ENCODE measurements at regions not wholly inside any gene's neighbourhood (a gene's known extent, or its start where the extent isn't known, plus 50 kb on each side); places are given as distances from the start of the nearest gene placed in this dataset.
"Not testable (repeated sequence)": the region's sequence is repeated elsewhere in the genome, so short reads cannot be mapped to it uniquely, and the experiment has no call there.

DNA sequence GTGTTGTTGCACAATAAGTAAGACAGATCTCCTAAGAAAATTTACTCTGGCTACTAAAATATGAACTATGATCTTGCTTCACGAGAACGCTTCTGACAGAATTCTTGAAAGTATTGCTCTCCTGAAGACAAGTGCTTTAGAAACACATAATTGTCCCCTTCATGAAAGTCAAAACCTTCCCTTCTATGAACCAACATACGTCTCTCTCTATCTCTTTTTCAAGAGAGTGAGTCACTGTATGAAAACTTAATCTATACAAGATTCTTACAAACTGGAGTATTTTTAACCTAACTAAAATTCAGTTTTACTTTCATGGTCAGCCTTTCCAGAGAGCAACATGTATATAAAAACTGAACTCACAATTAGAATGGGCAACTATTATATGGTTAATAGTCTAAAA is 688.0 kb upstream of the CTNND2 start:
- DNase-seq (ENCODE audit: low read depth in 2 of 2): no peak

DNA sequence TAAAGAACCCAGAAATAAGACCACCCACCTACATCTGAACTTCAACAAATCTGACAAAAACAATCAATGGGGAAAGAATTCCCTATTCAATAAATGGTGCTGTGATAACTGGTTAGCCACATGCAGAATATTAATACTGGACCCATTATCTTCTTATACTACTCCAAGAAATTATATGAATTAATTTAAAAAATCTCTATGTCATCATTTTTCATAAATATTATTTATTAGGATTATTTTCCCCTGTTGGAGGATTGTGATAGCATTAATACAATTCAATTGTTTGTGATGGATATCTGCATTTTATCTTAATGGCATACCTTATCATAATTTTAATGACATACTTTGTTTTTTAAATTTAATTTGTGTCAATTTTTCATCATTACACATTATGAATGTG is 682.2 kb upstream of the CTNND2 start:
- DNase-seq (ENCODE audit: low read depth in 2 of 2): no peak

DNA sequence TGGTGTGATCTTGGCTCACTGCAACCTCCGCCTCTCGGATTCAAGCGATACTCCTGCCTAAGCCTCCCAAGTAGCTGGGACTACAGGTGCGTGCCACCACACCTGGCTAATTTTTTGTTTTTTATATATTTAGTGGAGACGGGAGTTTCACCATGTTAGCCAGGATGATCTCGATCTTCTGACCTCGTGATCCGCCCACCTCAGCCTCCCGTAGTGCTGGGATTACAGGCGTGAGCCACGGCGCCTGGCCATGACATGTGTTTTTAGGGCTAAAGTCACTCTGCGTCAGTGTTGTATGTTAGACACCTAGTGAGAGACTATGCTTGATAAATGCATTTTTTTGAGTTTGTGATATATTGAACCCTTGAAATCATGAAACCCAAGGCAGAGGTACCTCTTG is 674.6 kb upstream of the CTNND2 start:
- DNase-seq (ENCODE audit: low read depth in 2 of 2): not testable (repeated sequence)

DNA sequence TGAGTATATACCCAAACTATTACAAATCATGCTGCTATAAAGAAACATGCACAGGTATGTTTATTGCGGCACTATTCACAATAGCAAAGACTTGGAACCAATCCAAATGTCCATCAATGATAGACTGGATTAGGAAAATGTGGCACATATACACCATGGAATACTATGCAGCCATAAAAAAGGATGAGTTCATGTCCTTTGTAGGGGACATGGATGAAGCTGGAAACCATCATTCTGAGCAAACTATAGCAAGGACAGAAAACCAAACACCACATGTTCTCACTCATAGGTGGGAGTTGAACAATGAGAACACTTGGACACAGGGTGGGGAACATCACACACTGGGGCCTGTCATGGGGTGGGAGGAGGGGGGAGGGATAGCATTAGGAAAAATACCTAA is 672.7 kb upstream of the CTNND2 start:
- not testable (repeated sequence) for DNase-seq (ENCODE audit: low read depth in 2 of 2)

DNA sequence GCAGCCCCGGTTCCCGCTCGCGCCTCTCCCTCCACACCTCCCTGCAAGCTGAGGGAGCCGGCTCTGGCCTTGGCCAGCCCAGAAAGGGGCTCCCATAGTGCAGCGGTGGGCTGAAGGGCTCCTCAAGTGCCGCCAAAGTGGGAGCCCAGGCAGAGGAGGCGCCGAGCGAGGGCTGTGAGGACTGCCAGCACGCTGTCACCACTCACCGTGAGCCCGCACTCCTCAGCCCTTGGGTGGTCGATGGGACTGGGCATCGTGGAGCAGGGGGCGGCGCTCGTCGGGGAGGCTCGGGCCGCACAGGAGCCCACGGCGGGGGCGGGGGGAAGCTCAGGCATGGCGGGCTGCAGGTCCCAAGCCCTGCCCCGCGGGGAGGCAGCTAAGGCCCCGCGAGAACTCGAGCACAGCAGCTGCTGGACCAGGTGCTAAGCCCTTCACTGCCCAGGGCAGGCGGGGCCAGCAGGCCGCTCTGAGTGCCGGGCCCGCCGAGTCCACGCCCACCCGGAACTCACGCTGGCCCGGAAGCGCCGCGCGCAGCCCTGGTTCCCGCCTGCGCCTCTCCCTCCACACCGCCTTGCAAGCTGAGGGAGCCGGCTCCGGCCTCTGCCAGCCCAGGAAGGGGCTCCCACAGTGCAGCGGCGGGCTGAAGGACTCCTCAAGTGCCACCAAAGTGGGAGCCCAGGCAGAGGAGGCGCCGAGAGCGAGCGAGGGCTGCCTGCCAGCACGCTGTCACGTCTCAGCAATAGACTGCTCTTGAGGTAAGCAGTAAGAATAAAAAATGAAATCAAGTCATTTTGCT is 670.2 kb upstream of the CTNND2 start:
- DNase-seq (ENCODE audit: low read depth in 2 of 2): not testable (repeated sequence)

DNA sequence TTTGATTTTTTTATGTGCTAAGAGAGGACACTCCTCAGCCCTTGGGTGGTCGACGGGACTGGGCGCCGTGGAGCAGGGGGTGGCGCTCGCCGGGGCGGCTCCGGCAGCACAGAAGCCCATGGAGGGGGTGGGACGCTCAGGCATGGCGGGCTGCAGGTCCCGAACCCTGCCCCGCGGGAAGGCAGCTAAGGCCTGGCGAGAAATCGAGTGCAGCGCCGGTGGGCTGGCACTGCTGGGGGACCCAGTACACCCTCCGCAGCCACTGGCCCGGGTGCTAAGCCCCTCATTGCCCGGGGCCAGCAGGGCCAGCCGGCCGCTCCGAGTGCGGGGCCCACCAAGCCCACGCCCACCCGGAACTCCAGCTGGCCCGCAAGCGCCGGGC is 669.7 kb upstream of the CTNND2 start:
- DNase-seq (ENCODE audit: low read depth in 2 of 2): not testable (repeated sequence)

DNA sequence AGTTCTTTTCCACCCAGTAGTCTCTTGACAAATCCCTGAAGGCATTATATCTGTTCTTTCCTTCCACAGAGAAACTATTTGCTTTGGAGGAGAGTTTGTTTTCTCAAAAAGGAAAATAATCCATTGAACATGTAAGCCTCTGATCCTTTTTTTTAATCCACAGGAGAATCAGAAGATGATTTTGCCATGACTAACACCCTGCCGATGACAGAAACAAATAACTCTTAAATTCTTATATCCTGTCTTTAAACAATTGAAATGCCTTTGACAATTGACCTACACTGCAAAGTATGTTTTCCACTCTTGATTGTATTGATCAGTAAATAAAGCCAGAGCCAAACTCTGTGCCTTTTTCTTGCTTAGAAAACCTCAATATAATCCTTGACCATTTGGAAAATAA is 666.4 kb upstream of the CTNND2 start:
- no peak for DNase-seq (ENCODE audit: low read depth in 2 of 2)

DNA sequence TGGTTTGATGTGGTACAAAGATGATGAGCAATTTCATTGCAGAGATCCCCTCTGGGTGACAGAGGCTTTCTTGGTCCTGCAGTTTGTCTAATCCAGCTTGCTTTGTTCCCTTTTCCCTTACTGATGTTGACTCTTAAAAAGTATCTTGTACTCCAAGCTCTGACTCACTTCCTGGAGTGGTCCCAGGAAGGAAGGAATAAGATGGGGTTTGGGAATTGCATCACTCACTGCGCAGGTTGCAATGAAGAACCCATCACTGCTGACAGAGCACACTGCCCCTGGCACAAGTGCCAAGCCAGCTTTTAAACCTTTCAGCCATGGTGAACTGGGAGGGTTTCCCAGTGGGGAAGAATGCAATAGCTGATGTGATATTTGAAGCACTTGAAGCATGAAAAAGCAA is 662.2 kb upstream of the CTNND2 start:
- no peak for DNase-seq (ENCODE audit: low read depth in 2 of 2)

DNA sequence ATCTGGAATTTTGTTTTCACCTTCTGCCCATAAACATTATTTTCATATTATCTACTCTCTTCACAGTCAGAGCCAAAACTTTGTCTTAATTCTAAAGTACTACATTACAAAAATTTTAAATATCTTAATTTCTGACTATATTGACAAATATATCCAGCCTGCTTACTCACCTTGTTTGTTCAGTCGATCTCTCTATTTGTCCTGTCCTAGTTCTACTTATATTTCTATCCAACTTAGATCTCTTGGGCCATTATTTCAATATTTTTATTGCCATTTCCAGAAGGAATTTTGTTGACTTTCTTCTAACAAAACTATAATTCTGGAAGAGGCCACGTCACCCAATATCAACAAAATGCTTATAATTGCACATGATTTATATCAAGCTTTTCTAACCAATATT is 652.8 kb upstream of the CTNND2 start:
- no peak for DNase-seq (ENCODE audit: low read depth in 2 of 2)

DNA sequence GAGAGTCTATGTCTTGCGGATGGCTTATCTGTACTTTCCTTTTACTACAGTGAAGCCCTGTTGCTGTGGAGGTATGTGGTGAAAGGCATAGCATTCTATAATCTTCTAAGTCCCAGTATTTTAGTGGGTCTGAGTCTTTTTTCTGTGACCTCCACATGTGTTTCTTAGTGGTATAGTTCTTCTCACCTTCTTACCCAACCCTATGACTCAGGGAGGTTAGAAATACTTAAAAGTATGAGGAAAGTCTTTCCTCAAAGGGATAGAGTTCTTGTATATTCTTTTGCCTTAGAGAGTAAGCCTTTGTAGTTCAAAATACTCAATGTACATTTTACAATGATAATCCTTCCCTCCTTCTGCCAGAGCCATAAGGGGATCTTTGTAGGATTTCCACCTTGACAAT is 621.9 kb upstream of the CTNND2 start:
- no peak for DNase-seq (ENCODE audit: low read depth in 2 of 2)

DNA sequence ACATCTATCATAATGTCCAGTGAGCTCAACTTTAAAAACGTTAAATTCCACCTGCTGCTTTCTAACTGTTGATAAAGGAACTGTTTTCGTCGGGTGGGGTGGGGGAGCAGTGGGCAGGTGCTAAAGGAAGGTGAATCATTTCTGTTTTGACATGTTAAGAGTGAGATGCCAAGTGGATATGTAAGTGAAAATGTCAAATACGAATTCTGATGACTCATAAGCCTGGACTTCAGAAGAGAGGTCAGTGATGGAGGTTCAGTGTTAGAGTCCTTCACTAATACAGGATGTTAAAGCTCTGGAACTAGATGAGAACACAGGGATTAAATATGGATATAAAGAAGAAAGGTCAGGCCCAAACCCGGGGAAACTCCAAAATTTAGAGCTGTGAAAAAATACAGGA is 617.9 kb upstream of the CTNND2 start:
- no peak for DNase-seq (ENCODE audit: low read depth in 2 of 2)

DNA sequence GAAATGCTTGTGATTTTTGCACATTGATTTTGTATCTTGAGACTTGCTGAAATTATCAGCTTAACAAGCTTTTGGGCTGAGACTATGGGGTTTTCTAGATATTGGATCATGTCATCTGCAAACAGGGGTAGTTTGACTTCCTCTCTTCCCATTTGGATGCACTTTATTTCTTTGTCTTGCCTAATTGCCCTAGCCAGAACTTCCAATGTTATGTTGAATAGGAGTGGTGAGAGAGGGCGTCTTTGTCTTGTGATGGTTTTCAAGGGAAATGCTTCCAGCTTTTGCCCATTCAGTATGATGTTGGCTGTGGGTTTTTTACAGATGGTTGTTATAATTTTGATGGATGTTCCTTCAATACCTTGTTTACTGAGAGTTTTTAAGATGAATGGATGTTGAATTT is 600.7 kb upstream of the CTNND2 start:
- DNase-seq (ENCODE audit: low read depth in 2 of 2): not testable (repeated sequence)

DNA sequence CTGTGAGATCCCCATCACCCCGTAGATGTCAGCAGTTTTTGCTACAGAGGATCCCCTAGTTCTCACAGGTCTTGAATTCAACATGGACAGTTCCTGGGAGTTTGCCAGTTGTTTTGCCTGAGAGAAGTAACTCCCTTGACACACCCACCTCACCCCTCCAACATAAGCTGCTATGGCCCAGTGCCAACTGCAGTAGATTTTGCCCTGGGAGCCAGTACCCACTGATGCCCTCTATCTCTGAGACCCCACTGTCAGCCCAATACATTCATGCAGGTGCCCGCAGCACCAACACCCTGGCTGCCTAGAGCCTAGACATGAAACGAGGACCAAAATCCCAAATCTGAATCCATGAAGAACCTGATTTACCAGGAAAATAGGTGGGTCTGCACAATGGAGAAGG is 583.9 kb upstream of the CTNND2 start:
- no peak for DNase-seq (ENCODE audit: low read depth in 2 of 2)

DNA sequence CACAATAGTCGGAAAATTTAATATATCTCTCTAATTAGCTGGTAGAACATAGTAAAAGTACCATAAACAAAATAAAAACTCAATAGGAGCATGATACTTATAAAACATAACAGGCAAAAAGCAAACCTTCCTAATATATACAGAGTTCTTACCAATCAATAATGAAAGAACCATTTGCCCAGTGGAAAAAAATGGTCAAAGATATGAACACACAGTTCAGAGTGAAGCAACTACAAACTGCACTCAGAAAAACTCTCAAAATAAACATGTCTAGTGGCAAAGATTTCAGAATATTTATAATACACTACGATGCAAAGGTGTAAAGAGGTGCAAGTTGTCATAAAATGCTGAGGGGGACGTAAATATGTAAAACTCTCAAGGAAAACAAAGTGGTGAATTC is 576.2 kb upstream of the CTNND2 start:
- DNase-seq (ENCODE audit: low read depth in 2 of 2): no peak

DNA sequence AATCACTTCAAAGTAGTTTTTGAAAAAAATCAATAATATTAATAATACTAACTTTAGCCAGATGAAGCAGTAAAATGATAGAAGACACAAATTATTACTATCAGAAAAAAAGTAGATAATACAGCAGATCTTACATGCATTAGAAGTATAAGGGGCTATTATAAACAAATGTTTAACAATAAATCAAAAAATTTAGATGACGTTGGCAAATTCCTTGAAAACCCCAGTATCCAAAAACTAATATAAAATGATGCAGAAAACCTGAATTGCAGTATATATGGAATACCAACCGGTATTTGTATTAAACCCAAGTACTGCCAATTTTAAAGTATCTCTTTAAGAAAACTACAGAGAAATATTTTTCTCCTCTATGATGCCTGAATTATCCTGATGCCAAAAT is 573.3 kb upstream of the CTNND2 start:
- DNase-seq (ENCODE audit: low read depth in 2 of 2): no peak

DNA sequence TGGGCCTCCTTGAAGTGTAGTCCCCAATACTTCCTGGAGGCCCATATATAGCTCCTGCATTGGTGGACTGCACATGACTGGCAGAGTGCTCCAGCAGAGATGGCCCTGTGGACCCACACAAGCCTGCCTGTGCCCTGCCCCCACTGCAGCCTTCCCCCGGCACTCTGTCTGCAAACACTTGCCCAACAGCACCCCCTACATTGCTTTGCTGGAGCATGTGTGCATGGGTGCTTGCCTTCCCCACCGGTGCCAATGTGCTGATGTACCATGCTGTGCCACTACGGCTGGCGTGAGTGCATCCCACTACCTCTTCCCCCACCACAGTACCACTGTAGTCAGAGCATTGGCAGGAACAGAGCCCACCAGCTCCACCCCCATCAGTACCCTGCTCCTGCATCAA is 563.6 kb upstream of the CTNND2 start:
- no peak for DNase-seq (ENCODE audit: low read depth in 2 of 2)

DNA sequence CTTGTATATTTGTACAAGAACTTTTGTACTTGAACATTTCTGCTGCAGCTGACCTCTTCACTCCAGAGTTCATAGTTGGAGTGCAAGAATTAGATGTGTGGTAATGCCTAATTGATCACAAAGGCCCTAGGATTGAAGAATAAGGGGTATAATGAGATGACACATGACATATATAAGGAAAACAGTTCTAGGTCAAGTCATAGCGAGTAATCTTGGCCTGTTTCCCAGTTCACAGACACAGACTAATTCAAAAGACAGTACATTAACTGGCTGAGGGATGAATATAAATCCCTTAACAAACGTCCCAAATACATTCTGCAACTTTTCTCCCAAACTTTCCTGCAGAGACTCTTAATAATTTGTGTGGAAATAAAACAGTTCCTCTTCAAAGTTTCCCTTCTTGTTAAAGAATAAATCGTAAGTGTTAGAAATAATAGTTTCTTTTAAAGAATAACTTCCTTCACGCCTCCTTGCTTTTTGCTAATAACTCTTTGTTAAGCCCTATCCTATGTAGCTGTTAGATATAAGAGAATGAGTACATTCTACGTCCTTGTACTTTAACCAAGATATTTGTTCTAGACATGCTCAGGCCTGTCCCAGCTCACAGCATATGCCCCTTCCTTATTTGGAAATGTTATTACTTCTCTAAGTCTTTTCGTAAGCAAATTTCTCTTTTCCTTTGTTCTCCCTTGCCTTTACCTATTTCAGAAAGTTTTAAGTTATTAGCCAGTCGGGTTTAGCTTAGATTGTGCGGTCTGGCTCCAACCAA is 556.4 kb upstream of the CTNND2 start:
- DNase-seq (ENCODE audit: low read depth in 2 of 2): no peak

DNA sequence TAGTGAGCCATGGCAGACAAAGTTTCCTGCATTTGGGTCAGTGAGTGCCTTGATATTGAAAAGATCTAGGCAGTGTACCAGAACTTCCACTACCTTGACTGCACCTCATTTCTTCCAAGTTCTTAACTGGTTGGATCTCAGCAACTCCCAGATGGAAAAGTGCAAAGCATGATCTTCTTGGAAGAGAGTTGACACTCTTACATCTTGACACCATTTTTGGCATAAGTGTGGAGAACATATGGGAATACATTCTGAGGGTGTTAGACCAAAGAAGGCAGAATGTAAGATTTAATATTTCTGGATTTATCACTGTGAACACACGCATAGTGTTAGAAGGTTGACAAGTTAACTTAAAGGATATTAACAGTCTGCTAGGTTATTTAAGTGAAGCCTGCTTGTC is 555.1 kb upstream of the CTNND2 start:
- no peak for DNase-seq (ENCODE audit: low read depth in 2 of 2)

DNA sequence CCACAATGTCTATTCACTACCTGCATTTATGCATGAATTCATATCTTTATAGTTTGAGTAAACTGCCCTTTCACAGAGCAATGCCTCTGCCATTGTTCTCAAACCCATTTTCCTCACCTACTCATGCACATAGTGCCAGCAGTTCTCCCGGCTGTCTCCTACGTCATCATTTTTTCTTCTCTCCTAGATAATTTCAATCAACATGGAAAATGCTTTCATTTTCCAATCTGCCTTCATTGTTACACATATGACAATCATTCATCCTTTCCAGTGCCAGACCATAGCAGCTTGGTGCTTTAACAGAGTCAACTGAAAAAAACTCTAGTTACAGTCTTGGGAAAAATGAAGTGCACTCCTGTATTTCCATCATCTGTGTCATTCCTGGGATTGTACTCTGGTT is 514.8 kb upstream of the CTNND2 start:
- DNase-seq (ENCODE audit: low read depth in 2 of 2): no peak

DNA sequence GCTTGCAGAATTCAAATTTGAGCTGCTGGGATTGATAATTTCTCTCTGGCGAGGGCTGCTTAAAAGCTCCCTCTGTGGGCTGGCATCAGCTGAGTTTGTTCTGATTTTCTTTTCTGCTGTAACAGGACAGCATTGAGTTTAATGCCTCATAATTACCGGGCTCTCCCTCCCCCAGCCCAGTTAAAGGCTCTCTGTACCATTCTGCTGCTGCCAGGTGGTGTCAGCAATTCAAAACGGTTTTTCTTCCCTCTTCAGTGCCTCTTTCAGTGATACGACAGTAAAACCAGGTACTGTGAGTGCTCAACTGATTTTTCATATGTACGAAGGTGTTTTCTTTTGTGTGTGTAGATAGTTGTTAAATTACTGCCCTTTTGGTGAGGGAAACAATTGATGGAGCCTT is 509.3 kb upstream of the CTNND2 start:
- DNase-seq (ENCODE audit: low read depth in 2 of 2): no peak

DNA sequence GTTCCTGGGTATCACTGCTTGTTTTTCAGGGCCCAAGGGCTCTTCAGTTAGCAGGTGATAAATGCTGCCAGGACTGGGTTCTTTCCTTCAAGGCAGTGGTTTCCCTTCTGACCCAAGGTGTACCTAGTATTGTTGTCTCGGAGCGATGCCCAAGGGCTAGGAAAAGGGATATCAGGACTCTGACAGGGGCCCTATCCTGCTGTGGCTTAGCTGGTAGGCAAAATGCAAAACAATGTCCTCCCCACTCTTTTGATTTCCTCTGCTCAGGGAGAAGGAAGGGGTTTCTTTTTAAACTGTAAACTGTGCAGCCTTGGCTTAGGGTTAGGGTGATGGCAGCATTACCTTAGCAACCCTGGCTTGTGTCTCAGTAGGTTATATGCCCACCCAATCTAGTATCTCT is 508.8 kb upstream of the CTNND2 start:
- DNase-seq (ENCODE audit: low read depth in 2 of 2): no peak

DNA sequence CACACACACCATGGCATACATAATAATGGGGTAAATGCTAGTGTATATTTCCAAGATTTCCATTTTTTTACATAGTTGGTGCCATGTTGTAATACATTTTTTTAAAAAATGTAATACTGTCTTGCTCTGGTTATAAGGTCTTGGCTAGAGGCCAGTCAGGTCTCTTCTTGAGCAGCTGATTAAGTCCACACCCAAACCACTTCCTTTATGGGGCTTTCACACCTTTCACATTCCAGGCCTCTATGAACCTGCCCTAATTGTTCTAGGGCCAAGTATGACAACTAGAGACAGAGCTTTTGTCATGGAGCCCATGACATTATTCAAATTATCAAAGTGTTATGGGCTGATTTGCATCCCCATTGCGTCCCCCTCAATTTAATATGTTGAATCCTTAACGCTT is 495.6 kb upstream of the CTNND2 start:
- no peak for DNase-seq (ENCODE audit: low read depth in 2 of 2)

DNA sequence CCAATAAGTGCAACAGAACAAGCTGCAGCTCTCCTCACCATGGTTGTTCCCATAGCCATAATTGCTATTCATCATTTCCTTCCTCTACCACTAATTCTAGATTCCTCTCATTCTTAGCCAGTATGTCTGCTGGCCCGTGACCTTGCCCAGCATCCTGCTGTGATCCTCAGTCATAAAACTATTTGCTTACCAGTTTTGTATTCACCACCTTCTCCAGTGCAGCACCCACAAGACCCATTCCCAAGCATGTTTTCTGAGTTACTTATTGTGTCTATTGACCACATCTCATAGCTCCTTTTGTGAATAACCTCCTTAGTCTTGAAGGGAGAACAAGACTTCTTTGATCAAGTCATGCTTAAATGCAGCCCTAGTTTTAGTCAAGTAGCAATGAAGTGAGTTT is 488.0 kb upstream of the CTNND2 start:
- no peak for DNase-seq (ENCODE audit: low read depth in 2 of 2)

Measured in lung microvascular endothelial cell (primary cell).